GM21737 (cell line): ENCODE measurements at regions not wholly inside any gene's neighbourhood (a gene's known extent, or its start where the extent isn't known, plus 50 kb on each side); places are given as distances from the start of the nearest gene placed in this dataset.
"Not testable (repeated sequence)": the region's sequence is repeated elsewhere in the genome, so short reads cannot be mapped to it uniquely, and the experiment has no call there.

Source experiments
- ATAC-seq: cut with Tn5 transposase; IDR thresholded peaks from one replicate; pipeline ENCODE4 v1.9.1; 2021; ENCODE audit warnings: mild to moderate bottlenecking, moderate library complexity; ENCODE audit not compliant: unreplicated experiment

- ATAC-seq: no peak
These were observed 75.9 kb upstream of the MRPS6 start for GRCh38 chr21:33997436-33997835.

GRCh38 chr21:33994373-33994772 lies 78.8 kb upstream of the ATP5PO start:
- no peak for ATAC-seq

- no peak for ATAC-seq
These were observed 78.0 kb upstream of the ATP5PO start for GRCh38 chr21:33993286-33994231.

- not testable (repeated sequence) for ATAC-seq
These were observed 76.8 kb upstream of the ATP5PO start for GRCh38 chr21:33992412-33992811.

- no peak for ATAC-seq
These were observed 75.5 kb upstream of the ATP5PO start for GRCh38 chr21:33991133-33991532.

- no peak for ATAC-seq
These were observed 73.8 kb upstream of the ATP5PO start for GRCh38 chr21:33989440-33989839.

GRCh38 chr21:33988237-33989017 lies 72.8 kb upstream of the ATP5PO start:
- ATAC-seq: no peak

- no peak for ATAC-seq
These were observed 71.9 kb upstream of the ATP5PO start for GRCh38 chr21:33987461-33987860.

- no peak for ATAC-seq
These were observed 69.8 kb upstream of the ATP5PO start for GRCh38 chr21:33985117-33986050.

GRCh38 chr21:33984021-33984481 lies 68.4 kb upstream of the ATP5PO start:
- no peak for ATAC-seq

- ATAC-seq: no peak
These were observed 65.9 kb upstream of the ATP5PO start for GRCh38 chr21:33981391-33982101.

GRCh38 chr21:33980276-33980916 lies 64.8 kb upstream of the ATP5PO start:
- ATAC-seq: no peak

GRCh38 chr21:33978585-33978984 lies 63.0 kb upstream of the ATP5PO start:
- no peak for ATAC-seq

- no peak for ATAC-seq
These were observed 62.2 kb upstream of the ATP5PO start for GRCh38 chr21:33977721-33978369.

- ATAC-seq: no peak
These were observed 61.6 kb upstream of the ATP5PO start for GRCh38 chr21:33977017-33977720.

- ATAC-seq: peak; percentile 38
These were observed 60.7 kb upstream of the ATP5PO start for GRCh38 chr21:33976082-33977016.

- peak; percentile 75 for ATAC-seq
These were observed 60.0 kb upstream of the ATP5PO start for GRCh38 chr21:33975548-33976081.
